Body of pancreas (tissue), 4 donors: ENCODE measurements at regions not wholly inside any gene's neighbourhood (a gene's known extent, or its start where the extent isn't known, plus 50 kb on each side); places are given as distances from the start of the nearest gene placed in this dataset.

ENCODE experiments used
- CTCF ChIP-seq, 7 experiments: fragments of 450-650 bp in 4 of 7; fragments of 200-600 bp in 3 of 7; sonication (generic) in 3 of 7; IDR thresholded peaks; one replicate each; pipeline ENCODE4 v1.5.1; 2016 to 2019; ENCODE audit warnings: antibody characterized with exemption in 7 of 7
- POLR2A ChIP-seq, 3 donors: fragments of 450-650 bp; IDR thresholded peaks; one replicate each; pipeline ENCODE4 v1.6.1; 2016; ENCODE audit warnings: antibody characterized with exemption in 3 of 3, mild to moderate bottlenecking in 2 of 3

DNA sequence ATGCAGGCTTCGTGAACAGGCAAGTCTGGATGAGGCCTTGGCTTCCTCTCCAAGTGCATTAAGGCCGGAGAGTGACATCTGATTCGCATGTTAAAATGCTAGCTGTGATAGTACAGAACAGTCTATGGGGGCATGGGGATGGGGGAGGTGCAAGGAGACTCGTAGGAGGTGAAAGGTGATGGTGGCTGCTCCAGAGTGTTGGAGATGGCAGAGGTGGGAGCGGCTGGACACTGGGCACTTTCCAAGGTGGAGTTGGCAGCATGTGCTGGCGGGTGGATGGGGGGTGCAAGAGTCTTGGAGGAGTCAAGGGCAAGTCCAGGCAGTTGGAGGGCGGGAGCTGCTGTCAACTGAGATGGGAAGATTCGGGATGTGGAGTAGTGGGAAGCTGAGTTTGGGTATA, 350.9 kb upstream of the TNRC6C start:
- TF ChIP-seq CTCF (IDR thresholded peaks at IDR 0.05) (no peak), POLR2A (IDR thresholded peaks at IDR 0.05) (no peak)
